Liver (tissue), 7 donors: ENCODE measurements at regions not wholly inside any gene's neighbourhood (a gene's known extent, or its start where the extent isn't known, plus 50 kb on each side); places are given as distances from the start of the nearest gene placed in this dataset.

ENCODE experiments used
- DNase-seq: peaks from one replicate; pipeline ENCODE4 v3.0.0-alpha.2; 2017; ENCODE audit warnings: low spot score
- H3K27ac ChIP-seq, 2 donors: one replicate each; pipeline ENCODE4 v1.7.0; 2013; ENCODE audit warnings: inconsistent platforms in 2 of 2, low read length in 2 of 2, control low read depth in 1 of 2, low read depth in 1 of 2, mild to moderate bottlenecking in 1 of 2
- H3K27me3 ChIP-seq, 4 donors: one replicate each; pipeline versions ENCODE4 v1.6.1 to v1.7.0; 2013; ENCODE audit warnings: low read length in 3 of 4, inconsistent platforms in 1 of 4, mild to moderate bottlenecking in 1 of 4, moderate library complexity in 1 of 4; ENCODE audit not compliant: control insufficient read depth in 4 of 4, insufficient read depth in 4 of 4
- H3K36me3 ChIP-seq, 4 donors: one replicate each; pipeline versions ENCODE4 v1.6.1 to v1.7.0; 2013; ENCODE audit warnings: low read length in 3 of 4, mild to moderate bottlenecking in 3 of 4, low read depth in 1 of 4, moderate library complexity in 1 of 4; ENCODE audit not compliant: control insufficient read depth in 4 of 4, insufficient read depth in 3 of 4
- H3K4me1 ChIP-seq, 4 donors: one replicate each; pipeline versions ENCODE4 v1.6.1 to v1.7.0; 2013; ENCODE audit warnings: low read length in 3 of 4, mild to moderate bottlenecking in 3 of 4, moderate library complexity in 1 of 4; ENCODE audit not compliant: control insufficient read depth in 4 of 4, insufficient read depth in 4 of 4
- H3K4me3 ChIP-seq, 3 donors: one replicate each; pipeline versions ENCODE4 v1.6.1 to v1.7.0; 2013; ENCODE audit warnings: low read length in 3 of 3, control low read depth in 1 of 3, low read depth in 1 of 3, mild to moderate bottlenecking in 1 of 3
- H3K9ac ChIP-seq, 2 donors: one replicate each; pipeline ENCODE4 v1.7.0; 2013; ENCODE audit warnings: low read length in 2 of 2, mild to moderate bottlenecking in 2 of 2, moderate library complexity in 2 of 2, control low read depth in 1 of 2, low read depth in 1 of 2
- H3K9me3 ChIP-seq, 4 donors: one replicate each; pipeline versions ENCODE4 v1.6.1 to v1.7.0; 2013; ENCODE audit warnings: low read length in 3 of 4; ENCODE audit not compliant: control insufficient read depth in 4 of 4
- EGR1 ChIP-seq, 2 donors: IDR thresholded peaks; 2 replicates each; pipeline ENCODE4 v1.6.1; 2016 to 2018; ENCODE audit warnings: antibody characterized with exemption in 2 of 2, low read depth in 2 of 2
- FOXA1 ChIP-seq: IDR thresholded peaks from 2 replicates; pipeline ENCODE4 v1.6.1; 2016; ENCODE audit warnings: antibody characterized with exemption
- FOXA2 ChIP-seq: IDR thresholded peaks from 2 replicates; pipeline ENCODE4 v1.6.1; 2016; ENCODE audit warnings: antibody characterized with exemption
- HNF4A ChIP-seq, 2 donors: conservative IDR thresholded peaks; 2 replicates each; pipeline ENCODE4 v1.6.1; 2016; ENCODE audit warnings: antibody characterized with exemption in 2 of 2, mild to moderate bottlenecking in 2 of 2
- HNF4G ChIP-seq: IDR thresholded peaks from 2 replicates; pipeline ENCODE4 v1.6.1; 2016; ENCODE audit warnings: antibody characterized with exemption
- JUND ChIP-seq, 2 donors: IDR thresholded peaks; 2 replicates each; pipeline ENCODE4 v1.6.1; 2016; ENCODE audit warnings: antibody characterized with exemption in 2 of 2
- NR2F2 ChIP-seq: IDR thresholded peaks from 2 replicates; pipeline ENCODE4 v1.6.1; 2016; ENCODE audit warnings: antibody characterized with exemption
- RAD21 ChIP-seq, 2 donors: IDR thresholded peaks; 2 replicates each; pipeline ENCODE4 v1.6.1; 2016; ENCODE audit warnings: antibody characterized with exemption in 2 of 2, mild to moderate bottlenecking in 2 of 2
- SP1 ChIP-seq: IDR thresholded peaks from 2 replicates; pipeline ENCODE4 v1.6.1; 2018; ENCODE audit warnings: antibody characterized with exemption, mild to moderate bottlenecking
- TAF1 ChIP-seq: conservative IDR thresholded peaks from 2 replicates; pipeline ENCODE4 v1.6.1; 2016; ENCODE audit warnings: antibody characterized with exemption, mild to moderate bottlenecking
- YY1 ChIP-seq: IDR thresholded peaks from 2 replicates; pipeline ENCODE4 v1.6.1; 2016; ENCODE audit warnings: antibody characterized with exemption, mild to moderate bottlenecking
- TF ChIP-seq, protein P1 (sequence below): IDR thresholded peaks from 2 replicates; pipeline ENCODE4 v1.6.1; 2016; ENCODE audit warnings: antibody characterized with exemption
- TF ChIP-seq, protein P2 (sequence below): IDR thresholded peaks from 2 replicates; pipeline ENCODE4 v1.6.1; 2016; ENCODE audit warnings: antibody characterized with exemption, mild to moderate bottlenecking
- TF ChIP-seq, protein P3 (sequence below): fragments of 150-350 bp; IDR thresholded peaks from 2 replicates; pipeline ENCODE4 v1.5.1; 2017; ENCODE audit warnings: improper control_type of control experiment, low read depth, low read length; ENCODE audit not compliant: missing input control
- donor health status: healthy.
- donor health status: healthy.
- donor health status: healthy.
- donor health status: healthy.

DNA sequence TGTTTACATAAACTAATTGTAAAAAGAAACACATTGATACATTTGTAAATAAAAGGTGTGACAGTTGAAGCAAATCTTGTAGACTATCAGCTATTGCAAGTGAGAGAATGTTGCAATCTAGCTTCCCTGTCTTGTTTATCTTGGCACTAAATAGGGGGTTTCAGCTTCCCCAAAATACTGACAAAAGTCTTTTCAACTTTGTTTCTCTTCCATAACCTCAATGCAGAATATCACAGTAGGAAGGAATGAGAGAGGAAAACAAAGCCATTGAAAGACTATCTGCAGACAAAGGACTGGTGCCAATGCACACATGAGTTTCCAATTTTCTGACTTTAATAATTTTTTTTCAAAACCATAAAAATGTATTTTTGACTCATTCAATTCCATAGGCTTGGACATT lies 886.2 kb upstream of the MGAT4C start:
- H3K4me3 ChIP-seq = no peak overlapping the region
- TF ChIP-seq, protein P1, sequence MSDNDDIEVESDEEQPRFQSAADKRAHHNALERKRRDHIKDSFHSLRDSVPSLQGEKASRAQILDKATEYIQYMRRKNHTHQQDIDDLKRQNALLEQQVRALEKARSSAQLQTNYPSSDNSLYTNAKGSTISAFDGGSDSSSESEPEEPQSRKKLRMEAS = no peak
- TF ChIP-seq RAD21 (IDR thresholded peaks at IDR 0.05) (no peak), TAF1 (no peak), SP1 (no peak), FOXA2 (no peak), NR2F2 (no peak), YY1 (no peak), HNF4G (no peak)
- TF ChIP-seq, protein P2, sequence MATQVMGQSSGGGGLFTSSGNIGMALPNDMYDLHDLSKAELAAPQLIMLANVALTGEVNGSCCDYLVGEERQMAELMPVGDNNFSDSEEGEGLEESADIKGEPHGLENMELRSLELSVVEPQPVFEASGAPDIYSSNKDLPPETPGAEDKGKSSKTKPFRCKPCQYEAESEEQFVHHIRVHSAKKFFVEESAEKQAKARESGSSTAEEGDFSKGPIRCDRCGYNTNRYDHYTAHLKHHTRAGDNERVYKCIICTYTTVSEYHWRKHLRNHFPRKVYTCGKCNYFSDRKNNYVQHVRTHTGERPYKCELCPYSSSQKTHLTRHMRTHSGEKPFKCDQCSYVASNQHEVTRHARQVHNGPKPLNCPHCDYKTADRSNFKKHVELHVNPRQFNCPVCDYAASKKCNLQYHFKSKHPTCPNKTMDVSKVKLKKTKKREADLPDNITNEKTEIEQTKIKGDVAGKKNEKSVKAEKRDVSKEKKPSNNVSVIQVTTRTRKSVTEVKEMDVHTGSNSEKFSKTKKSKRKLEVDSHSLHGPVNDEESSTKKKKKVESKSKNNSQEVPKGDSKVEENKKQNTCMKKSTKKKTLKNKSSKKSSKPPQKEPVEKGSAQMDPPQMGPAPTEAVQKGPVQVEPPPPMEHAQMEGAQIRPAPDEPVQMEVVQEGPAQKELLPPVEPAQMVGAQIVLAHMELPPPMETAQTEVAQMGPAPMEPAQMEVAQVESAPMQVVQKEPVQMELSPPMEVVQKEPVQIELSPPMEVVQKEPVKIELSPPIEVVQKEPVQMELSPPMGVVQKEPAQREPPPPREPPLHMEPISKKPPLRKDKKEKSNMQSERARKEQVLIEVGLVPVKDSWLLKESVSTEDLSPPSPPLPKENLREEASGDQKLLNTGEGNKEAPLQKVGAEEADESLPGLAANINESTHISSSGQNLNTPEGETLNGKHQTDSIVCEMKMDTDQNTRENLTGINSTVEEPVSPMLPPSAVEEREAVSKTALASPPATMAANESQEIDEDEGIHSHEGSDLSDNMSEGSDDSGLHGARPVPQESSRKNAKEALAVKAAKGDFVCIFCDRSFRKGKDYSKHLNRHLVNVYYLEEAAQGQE = no peak
- TF ChIP-seq, protein P3, sequence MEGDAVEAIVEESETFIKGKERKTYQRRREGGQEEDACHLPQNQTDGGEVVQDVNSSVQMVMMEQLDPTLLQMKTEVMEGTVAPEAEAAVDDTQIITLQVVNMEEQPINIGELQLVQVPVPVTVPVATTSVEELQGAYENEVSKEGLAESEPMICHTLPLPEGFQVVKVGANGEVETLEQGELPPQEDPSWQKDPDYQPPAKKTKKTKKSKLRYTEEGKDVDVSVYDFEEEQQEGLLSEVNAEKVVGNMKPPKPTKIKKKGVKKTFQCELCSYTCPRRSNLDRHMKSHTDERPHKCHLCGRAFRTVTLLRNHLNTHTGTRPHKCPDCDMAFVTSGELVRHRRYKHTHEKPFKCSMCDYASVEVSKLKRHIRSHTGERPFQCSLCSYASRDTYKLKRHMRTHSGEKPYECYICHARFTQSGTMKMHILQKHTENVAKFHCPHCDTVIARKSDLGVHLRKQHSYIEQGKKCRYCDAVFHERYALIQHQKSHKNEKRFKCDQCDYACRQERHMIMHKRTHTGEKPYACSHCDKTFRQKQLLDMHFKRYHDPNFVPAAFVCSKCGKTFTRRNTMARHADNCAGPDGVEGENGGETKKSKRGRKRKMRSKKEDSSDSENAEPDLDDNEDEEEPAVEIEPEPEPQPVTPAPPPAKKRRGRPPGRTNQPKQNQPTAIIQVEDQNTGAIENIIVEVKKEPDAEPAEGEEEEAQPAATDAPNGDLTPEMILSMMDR = no peak
- H3K4me1 ChIP-seq = no peaks in the 10 kb centered on the region
- no peak for DNase-seq
- no peak overlapping the region for H3K9ac ChIP-seq
- no peaks in the 10 kb centered on the region for H3K36me3 ChIP-seq
- no peak overlapping the region for H3K27ac ChIP-seq
- no peaks in the 10 kb centered on the region for H3K27me3 ChIP-seq
- no peaks in the 10 kb centered on the region for H3K9me3 ChIP-seq

GRCh38 chr12:87141091-87141490 lies 884.9 kb upstream of the MGAT4C start:
- Histone ChIP-seq H3K27ac (no peak overlapping the region), H3K4me1 (no peaks in the 10 kb centered on the region), H3K27me3 (no peaks in the 10 kb centered on the region), H3K9me3 (no peaks in the 10 kb centered on the region), H3K9ac (no peak overlapping the region), H3K4me3 (no peak overlapping the region), H3K36me3 (no peaks in the 10 kb centered on the region)
- no peak for DNase-seq
- TF ChIP-seq EGR1 (IDR thresholded peaks at IDR 0.05; ENCODE audit: low read depth in 2 of 2) (no peak), FOXA2 (no peak), FOXA1 (no peak), JUND (IDR thresholded peaks at IDR 0.05) (no peak), YY1 (no peak), TAF1 (no peak), NR2F2 (no peak), RAD21 (IDR thresholded peaks at IDR 0.05) (no peak), HNF4G (no peak), HNF4A (conservative IDR thresholded peaks at IDR 0.05) (no peak)
- TF ChIP-seq, protein P1 = no peak
- TF ChIP-seq, protein P2 = no peak
- TF ChIP-seq, protein P3 = no peak
